ENCODE measurements at regions not wholly inside any gene's neighbourhood (a gene's known extent, or its start where the extent isn't known, plus 50 kb on each side); places are given as distances from the start of the nearest gene placed in this dataset.

DNA sequence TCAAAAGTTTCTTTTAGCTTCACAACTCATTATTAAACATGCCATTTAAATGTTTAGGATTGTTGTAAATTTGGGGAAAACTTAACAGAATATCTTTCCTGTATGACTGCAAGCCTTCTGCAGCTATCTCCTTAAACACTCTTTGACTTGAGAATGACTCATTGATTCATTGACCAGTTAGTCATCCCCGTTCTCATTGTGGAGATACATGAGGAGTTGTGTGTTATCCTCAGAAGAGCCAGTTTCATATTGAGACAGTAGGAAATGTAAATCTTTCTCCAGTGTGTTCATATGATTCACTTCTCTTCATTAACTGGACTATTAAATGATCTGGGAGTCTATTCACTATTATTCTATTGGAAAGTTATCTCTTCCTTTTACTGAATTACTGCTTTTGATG lies 83.0 kb downstream of the CRYGS start:
- no peak for TF ChIP-seq PRPF4 (IDR thresholded peaks at IDR 0.05; ENCODE audit: insufficient read depth, low read depth, low read length, poor library complexity, severe bottlenecking)
- no peak for TF ChIP-seq NCOA1 (IDR thresholded peaks at IDR 0.05; ENCODE audit: low read depth)
- TF ChIP-seq, protein P1, sequence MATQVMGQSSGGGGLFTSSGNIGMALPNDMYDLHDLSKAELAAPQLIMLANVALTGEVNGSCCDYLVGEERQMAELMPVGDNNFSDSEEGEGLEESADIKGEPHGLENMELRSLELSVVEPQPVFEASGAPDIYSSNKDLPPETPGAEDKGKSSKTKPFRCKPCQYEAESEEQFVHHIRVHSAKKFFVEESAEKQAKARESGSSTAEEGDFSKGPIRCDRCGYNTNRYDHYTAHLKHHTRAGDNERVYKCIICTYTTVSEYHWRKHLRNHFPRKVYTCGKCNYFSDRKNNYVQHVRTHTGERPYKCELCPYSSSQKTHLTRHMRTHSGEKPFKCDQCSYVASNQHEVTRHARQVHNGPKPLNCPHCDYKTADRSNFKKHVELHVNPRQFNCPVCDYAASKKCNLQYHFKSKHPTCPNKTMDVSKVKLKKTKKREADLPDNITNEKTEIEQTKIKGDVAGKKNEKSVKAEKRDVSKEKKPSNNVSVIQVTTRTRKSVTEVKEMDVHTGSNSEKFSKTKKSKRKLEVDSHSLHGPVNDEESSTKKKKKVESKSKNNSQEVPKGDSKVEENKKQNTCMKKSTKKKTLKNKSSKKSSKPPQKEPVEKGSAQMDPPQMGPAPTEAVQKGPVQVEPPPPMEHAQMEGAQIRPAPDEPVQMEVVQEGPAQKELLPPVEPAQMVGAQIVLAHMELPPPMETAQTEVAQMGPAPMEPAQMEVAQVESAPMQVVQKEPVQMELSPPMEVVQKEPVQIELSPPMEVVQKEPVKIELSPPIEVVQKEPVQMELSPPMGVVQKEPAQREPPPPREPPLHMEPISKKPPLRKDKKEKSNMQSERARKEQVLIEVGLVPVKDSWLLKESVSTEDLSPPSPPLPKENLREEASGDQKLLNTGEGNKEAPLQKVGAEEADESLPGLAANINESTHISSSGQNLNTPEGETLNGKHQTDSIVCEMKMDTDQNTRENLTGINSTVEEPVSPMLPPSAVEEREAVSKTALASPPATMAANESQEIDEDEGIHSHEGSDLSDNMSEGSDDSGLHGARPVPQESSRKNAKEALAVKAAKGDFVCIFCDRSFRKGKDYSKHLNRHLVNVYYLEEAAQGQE (IDR thresholded peaks at IDR 0.05; ENCODE audit: borderline replicate concordance): no peak
- TF ChIP-seq, protein P1 (CRISPR knock-in tag; IDR thresholded peaks at IDR 0.05; ENCODE audit: low read depth): no peak
- TF ChIP-seq, protein P2, sequence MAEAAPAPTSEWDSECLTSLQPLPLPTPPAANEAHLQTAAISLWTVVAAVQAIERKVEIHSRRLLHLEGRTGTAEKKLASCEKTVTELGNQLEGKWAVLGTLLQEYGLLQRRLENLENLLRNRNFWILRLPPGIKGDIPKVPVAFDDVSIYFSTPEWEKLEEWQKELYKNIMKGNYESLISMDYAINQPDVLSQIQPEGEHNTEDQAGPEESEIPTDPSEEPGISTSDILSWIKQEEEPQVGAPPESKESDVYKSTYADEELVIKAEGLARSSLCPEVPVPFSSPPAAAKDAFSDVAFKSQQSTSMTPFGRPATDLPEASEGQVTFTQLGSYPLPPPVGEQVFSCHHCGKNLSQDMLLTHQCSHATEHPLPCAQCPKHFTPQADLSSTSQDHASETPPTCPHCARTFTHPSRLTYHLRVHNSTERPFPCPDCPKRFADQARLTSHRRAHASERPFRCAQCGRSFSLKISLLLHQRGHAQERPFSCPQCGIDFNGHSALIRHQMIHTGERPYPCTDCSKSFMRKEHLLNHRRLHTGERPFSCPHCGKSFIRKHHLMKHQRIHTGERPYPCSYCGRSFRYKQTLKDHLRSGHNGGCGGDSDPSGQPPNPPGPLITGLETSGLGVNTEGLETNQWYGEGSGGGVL (CRISPR knock-in tag; IDR thresholded peaks at IDR 0.05): no peak

All from K562 (cell line).